PFSK-1 (cell line): ENCODE measurements at regions not wholly inside any gene's neighbourhood (a gene's known extent, or its start where the extent isn't known, plus 50 kb on each side); places are given as distances from the start of the nearest gene placed in this dataset.

Experiments
- FOXP2 ChIP-seq: optimal IDR thresholded peaks from 2 replicates; pipeline ENCODE3; 2011; ENCODE audit warnings: borderline replicate concordance, control low read depth, inconsistent platforms; ENCODE audit not compliant: insufficient read depth; ENCODE audit errors: extremely low read length, extremely low read depth
- POLR2AphosphoS5 ChIP-seq: IDR thresholded peaks from 2 replicates; pipeline ENCODE4 v1.6.1; 2012; ENCODE audit warnings: low read depth, mild to moderate bottlenecking, control low read depth, low read length, moderate library complexity
- SIN3A ChIP-seq: IDR thresholded peaks from 2 replicates; pipeline ENCODE4 v1.6.1; 2012; ENCODE audit warnings: mild to moderate bottlenecking, low read length, moderate library complexity, borderline replicate concordance; ENCODE audit not compliant: insufficient read depth
- TAF1 ChIP-seq: IDR thresholded peaks from 2 replicates; pipeline ENCODE4 v1.6.1; 2012; ENCODE audit warnings: low read length, control low read depth, borderline replicate concordance; ENCODE audit not compliant: insufficient read depth
- TF ChIP-seq, protein P1 (sequence below), 2 experiments: IDR thresholded peaks; 2 replicates each; pipeline versions ENCODE4 v1.6.1 to v1.8.0; 2011 to 2012; ENCODE audit warnings: low read depth in 2 of 2, low read length in 2 of 2, control low read depth in 1 of 2, inconsistent platforms in 1 of 2, mild to moderate bottlenecking in 1 of 2, moderate library complexity in 1 of 2; ENCODE audit not compliant: insufficient read depth in 1 of 2

DNA sequence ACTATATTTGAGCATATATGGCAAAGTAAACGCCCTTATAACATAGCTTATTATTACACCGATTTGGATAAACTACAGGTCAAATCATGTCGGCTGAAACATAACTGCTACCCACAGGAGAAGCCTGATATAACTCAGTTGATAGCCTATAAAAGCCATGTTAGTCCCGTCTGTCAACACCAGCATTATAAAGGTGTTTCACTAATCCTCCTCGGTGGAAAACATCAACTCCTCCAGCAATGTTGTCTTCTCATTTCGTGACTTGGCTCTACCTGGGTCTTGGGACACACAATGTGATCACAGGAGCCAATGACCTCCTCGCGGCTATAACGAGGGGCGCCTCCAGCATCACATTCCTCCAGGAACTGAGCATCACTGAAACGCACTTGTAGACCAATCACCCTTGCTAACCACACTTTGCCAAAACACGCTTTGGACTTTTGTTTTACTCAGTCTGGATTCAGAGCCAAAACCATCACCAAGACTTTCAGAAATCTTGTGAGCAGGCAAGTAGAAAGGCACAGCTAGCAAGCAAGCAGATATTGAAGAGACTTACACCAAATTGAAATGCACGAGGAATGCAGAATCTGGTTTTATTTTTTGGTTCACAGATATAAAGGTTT lies 269.7 kb upstream of the NFE2L3 start:
- TF ChIP-seq SIN3A, result no peak
- TF ChIP-seq, protein P1, sequence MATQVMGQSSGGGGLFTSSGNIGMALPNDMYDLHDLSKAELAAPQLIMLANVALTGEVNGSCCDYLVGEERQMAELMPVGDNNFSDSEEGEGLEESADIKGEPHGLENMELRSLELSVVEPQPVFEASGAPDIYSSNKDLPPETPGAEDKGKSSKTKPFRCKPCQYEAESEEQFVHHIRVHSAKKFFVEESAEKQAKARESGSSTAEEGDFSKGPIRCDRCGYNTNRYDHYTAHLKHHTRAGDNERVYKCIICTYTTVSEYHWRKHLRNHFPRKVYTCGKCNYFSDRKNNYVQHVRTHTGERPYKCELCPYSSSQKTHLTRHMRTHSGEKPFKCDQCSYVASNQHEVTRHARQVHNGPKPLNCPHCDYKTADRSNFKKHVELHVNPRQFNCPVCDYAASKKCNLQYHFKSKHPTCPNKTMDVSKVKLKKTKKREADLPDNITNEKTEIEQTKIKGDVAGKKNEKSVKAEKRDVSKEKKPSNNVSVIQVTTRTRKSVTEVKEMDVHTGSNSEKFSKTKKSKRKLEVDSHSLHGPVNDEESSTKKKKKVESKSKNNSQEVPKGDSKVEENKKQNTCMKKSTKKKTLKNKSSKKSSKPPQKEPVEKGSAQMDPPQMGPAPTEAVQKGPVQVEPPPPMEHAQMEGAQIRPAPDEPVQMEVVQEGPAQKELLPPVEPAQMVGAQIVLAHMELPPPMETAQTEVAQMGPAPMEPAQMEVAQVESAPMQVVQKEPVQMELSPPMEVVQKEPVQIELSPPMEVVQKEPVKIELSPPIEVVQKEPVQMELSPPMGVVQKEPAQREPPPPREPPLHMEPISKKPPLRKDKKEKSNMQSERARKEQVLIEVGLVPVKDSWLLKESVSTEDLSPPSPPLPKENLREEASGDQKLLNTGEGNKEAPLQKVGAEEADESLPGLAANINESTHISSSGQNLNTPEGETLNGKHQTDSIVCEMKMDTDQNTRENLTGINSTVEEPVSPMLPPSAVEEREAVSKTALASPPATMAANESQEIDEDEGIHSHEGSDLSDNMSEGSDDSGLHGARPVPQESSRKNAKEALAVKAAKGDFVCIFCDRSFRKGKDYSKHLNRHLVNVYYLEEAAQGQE (IDR thresholded peaks at IDR 0.05; ENCODE audit: insufficient read depth in 1 of 2, low read depth in 2 of 2, low read length in 2 of 2), result no peak
- no peak for TF ChIP-seq TAF1
- TF ChIP-seq POLR2AphosphoS5, result no peak
- no peak for TF ChIP-seq FOXP2

DNA sequence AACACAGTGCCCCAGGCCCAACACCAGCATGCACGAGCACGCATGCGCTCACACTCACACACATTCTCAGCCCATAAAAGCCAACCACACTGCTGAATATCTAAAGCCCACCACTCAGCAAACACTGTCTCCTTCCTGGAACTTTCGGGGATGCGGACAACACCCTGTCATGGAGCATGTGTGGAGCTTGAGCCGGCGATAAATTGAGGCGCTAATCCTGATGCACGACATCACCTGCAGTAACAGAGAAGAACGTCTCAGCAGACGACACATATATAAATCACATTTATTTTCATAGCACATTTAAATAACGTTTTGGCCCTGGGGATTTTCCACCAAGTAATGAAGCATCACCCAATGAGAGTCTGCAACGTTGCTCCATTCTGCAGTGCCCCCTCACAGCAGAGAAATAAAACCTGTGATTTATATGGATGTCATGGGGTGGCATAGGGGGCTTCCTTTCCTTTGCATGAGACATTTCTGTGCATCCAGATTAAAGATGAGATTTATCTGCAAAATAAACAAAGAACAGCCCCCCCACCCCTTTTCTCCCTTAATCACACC lies 267.7 kb upstream of the NFE2L3 start:
- TF ChIP-seq FOXP2 (no peak), SIN3A (no peak), TAF1 (no peak), POLR2AphosphoS5 (no peak)
- TF ChIP-seq, protein P1 (IDR thresholded peaks at IDR 0.05; ENCODE audit: insufficient read depth in 1 of 2, low read depth in 2 of 2, low read length in 2 of 2), result no peak

DNA sequence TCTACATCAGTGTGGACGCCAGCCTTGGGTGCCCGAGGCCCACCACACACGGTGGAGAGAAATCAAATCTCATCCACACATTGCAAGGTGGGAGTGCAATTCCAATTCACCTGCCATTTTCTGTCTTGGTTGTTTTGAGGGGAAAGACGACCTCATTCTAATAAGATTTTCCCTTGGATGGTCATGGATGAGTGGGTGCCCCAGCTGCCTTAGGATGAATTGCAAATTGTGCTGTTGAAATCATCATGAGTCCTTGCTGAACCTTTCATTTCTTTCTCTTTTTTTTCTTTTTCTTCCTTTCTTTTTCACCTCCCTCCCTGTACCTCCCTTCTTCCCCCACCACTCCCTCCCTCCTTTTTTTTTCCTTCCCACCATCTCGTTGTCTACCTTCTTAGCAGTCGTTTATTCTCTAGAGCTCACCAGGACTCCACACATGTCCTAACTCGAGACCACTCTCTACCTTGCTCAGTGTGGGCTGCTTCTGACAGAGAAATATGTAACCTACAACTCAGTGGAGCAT lies 266.9 kb upstream of the NFE2L3 start:
- TF ChIP-seq SIN3A, result no peak
- TF ChIP-seq, protein P1 (IDR thresholded peaks at IDR 0.05; ENCODE audit: insufficient read depth in 1 of 2, low read depth in 2 of 2, low read length in 2 of 2), result no peak
- TF ChIP-seq TAF1, result no peak
- no peak for TF ChIP-seq POLR2AphosphoS5
- no peak for TF ChIP-seq FOXP2

DNA sequence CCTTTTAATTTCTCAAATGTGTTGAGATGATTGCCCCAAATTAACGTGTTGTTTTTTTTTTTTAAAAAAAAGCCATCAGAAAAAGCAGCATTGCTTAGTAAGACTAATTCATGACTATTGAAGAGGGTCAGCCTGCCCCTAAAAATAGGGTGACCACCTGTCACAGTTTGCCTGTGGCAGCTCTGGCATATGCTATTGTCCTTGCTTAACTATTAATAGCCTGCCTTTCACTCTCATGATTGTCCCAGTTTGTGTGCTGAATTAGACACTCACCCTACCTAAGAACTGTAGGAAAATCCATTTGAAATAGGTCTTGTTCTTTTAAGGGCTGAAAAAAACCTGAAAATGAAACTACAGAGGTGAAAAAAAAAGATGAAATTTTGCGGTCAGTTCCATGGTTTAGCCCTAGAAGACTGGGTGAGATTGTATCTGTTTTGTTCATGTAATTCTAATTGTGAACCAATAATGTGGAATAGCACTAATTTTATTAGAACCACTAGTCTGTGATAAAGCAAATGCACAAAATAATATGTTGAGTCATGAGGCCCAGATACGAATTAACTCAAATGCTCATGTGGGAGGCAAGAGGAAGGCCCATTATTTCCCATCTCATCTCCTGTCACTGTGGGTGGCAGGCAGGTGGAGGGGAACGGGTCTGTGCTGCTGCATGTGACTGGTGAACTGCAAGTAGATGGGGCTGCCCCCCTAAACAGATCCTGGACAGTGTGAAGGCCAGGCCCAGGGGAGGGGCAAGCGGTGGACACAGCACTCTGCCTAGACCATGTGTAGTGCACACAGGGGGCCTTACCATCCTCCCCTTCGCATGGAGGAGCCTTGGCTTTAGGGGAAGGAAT lies 265.4 kb upstream of the NFE2L3 start:
- TF ChIP-seq, protein P1 (IDR thresholded peaks at IDR 0.05; ENCODE audit: insufficient read depth in 1 of 2, low read depth in 2 of 2, low read length in 2 of 2), result no peak
- no peak for TF ChIP-seq FOXP2
